Liver (tissue), 8 donors: ENCODE measurements at regions not wholly inside any gene's neighbourhood (a gene's known extent, or its start where the extent isn't known, plus 50 kb on each side); places are given as distances from the start of the nearest gene placed in this dataset.

Experiments used
- DNase-seq: peaks from one replicate; pipeline ENCODE4 v3.0.0-alpha.2; 2017; ENCODE audit warnings: low spot score
- H3K27ac ChIP-seq, 2 donors: one replicate each; pipeline ENCODE4 v1.7.0; 2013; ENCODE audit warnings: inconsistent platforms in 2 of 2, low read length in 2 of 2, control low read depth in 1 of 2, low read depth in 1 of 2, mild to moderate bottlenecking in 1 of 2
- H3K27me3 ChIP-seq, 4 donors: one replicate each; pipeline versions ENCODE4 v1.6.1 to v1.7.0; 2013; ENCODE audit warnings: low read length in 3 of 4, inconsistent platforms in 1 of 4, mild to moderate bottlenecking in 1 of 4, moderate library complexity in 1 of 4; ENCODE audit not compliant: control insufficient read depth in 4 of 4, insufficient read depth in 4 of 4
- H3K36me3 ChIP-seq, 4 donors: one replicate each; pipeline versions ENCODE4 v1.6.1 to v1.7.0; 2013; ENCODE audit warnings: low read length in 3 of 4, mild to moderate bottlenecking in 3 of 4, low read depth in 1 of 4, moderate library complexity in 1 of 4; ENCODE audit not compliant: control insufficient read depth in 4 of 4, insufficient read depth in 3 of 4
- H3K4me1 ChIP-seq, 4 donors: one replicate each; pipeline versions ENCODE4 v1.6.1 to v1.7.0; 2013; ENCODE audit warnings: low read length in 3 of 4, mild to moderate bottlenecking in 3 of 4, moderate library complexity in 1 of 4; ENCODE audit not compliant: control insufficient read depth in 4 of 4, insufficient read depth in 4 of 4
- H3K4me3 ChIP-seq, 3 donors: one replicate each; pipeline versions ENCODE4 v1.6.1 to v1.7.0; 2013; ENCODE audit warnings: low read length in 3 of 3, control low read depth in 1 of 3, low read depth in 1 of 3, mild to moderate bottlenecking in 1 of 3
- H3K9ac ChIP-seq, 2 donors: one replicate each; pipeline ENCODE4 v1.7.0; 2013; ENCODE audit warnings: low read length in 2 of 2, mild to moderate bottlenecking in 2 of 2, moderate library complexity in 2 of 2, control low read depth in 1 of 2, low read depth in 1 of 2
- H3K9me3 ChIP-seq, 4 donors: one replicate each; pipeline versions ENCODE4 v1.6.1 to v1.7.0; 2013; ENCODE audit warnings: low read length in 3 of 4; ENCODE audit not compliant: control insufficient read depth in 4 of 4
- EGR1 ChIP-seq, 2 donors: IDR thresholded peaks; 2 replicates each; pipeline ENCODE4 v1.6.1; 2016 to 2018; ENCODE audit warnings: antibody characterized with exemption in 2 of 2, low read depth in 2 of 2
- FOXA1 ChIP-seq: IDR thresholded peaks from 2 replicates; pipeline ENCODE4 v1.6.1; 2016; ENCODE audit warnings: antibody characterized with exemption
- FOXA2 ChIP-seq: IDR thresholded peaks from 2 replicates; pipeline ENCODE4 v1.6.1; 2016; ENCODE audit warnings: antibody characterized with exemption
- GABPA ChIP-seq, 2 donors: IDR thresholded peaks in 1 of 2; conservative IDR thresholded peaks in 1 of 2; 2 replicates each; pipeline ENCODE4 v1.6.1; 2016; ENCODE audit warnings: antibody characterized with exemption in 2 of 2, mild to moderate bottlenecking in 1 of 2, moderate library complexity in 1 of 2
- HNF4A ChIP-seq, 2 donors: conservative IDR thresholded peaks; 2 replicates each; pipeline ENCODE4 v1.6.1; 2016; ENCODE audit warnings: antibody characterized with exemption in 2 of 2, mild to moderate bottlenecking in 2 of 2
- HNF4G ChIP-seq: IDR thresholded peaks from 2 replicates; pipeline ENCODE4 v1.6.1; 2016; ENCODE audit warnings: antibody characterized with exemption
- JUND ChIP-seq, 2 donors: IDR thresholded peaks; 2 replicates each; pipeline ENCODE4 v1.6.1; 2016; ENCODE audit warnings: antibody characterized with exemption in 2 of 2
- MAX ChIP-seq: IDR thresholded peaks from 2 replicates; pipeline ENCODE4 v1.6.1; 2016; ENCODE audit warnings: antibody characterized with exemption
- NR2F2 ChIP-seq: IDR thresholded peaks from 2 replicates; pipeline ENCODE4 v1.6.1; 2016; ENCODE audit warnings: antibody characterized with exemption
- RAD21 ChIP-seq, 2 donors: IDR thresholded peaks; 2 replicates each; pipeline ENCODE4 v1.6.1; 2016; ENCODE audit warnings: antibody characterized with exemption in 2 of 2, mild to moderate bottlenecking in 2 of 2
- RXRA ChIP-seq, 2 donors: IDR thresholded peaks; 2 replicates each; pipeline ENCODE4 v1.6.1; 2017 to 2018; ENCODE audit warnings: antibody characterized with exemption in 2 of 2, mild to moderate bottlenecking in 1 of 2
- SP1 ChIP-seq: IDR thresholded peaks from 2 replicates; pipeline ENCODE4 v1.6.1; 2018; ENCODE audit warnings: antibody characterized with exemption, mild to moderate bottlenecking
- TAF1 ChIP-seq: conservative IDR thresholded peaks from 2 replicates; pipeline ENCODE4 v1.6.1; 2016; ENCODE audit warnings: antibody characterized with exemption, mild to moderate bottlenecking
- YY1 ChIP-seq: IDR thresholded peaks from 2 replicates; pipeline ENCODE4 v1.6.1; 2016; ENCODE audit warnings: antibody characterized with exemption, mild to moderate bottlenecking
- ZBTB33 ChIP-seq: IDR thresholded peaks from 2 replicates; pipeline ENCODE4 v1.6.1; 2016; ENCODE audit warnings: antibody characterized with exemption
- WGBS: extraction: QIAGEN DNeasy Blood & Tissue Kit; methylation state at CpG from one replicate; pipeline ENCODE4 v1.1.7; 2013; 5-methylcytosine and 5-hydroxymethylcytosine counted together
- TF ChIP-seq, protein P1 (sequence below): IDR thresholded peaks from 2 replicates; pipeline ENCODE4 v1.6.1; 2016; ENCODE audit warnings: antibody characterized with exemption, mild to moderate bottlenecking
- TF ChIP-seq, protein P2 (sequence below): fragments of 150-350 bp; IDR thresholded peaks from 2 replicates; pipeline ENCODE4 v1.5.1; 2017; ENCODE audit warnings: improper control_type of control experiment, low read depth, low read length; ENCODE audit not compliant: missing input control
- TF ChIP-seq, protein P3 (sequence below): IDR thresholded peaks from 2 replicates; pipeline ENCODE4 v1.6.1; 2016; ENCODE audit warnings: antibody characterized with exemption
- donor health status: healthy.
- donor health status: healthy.
- donor health status: healthy.
- donor health status: healthy.
- donor health status: healthy.

GRCh38 chr5:116970318-116970717 is 395.7 kb upstream of the SEMA6A start:
- Histone ChIP-seq H3K36me3 (no peaks in the 10 kb centered on the region), H3K27me3 (no peaks in the 10 kb centered on the region), H3K4me3 (no peak overlapping the region), H3K4me1 (no peaks in the 10 kb centered on the region), H3K9ac (no peak overlapping the region), H3K27ac (no peak overlapping the region), H3K9me3 (peaks cover 0 to 2% (median 0%) of the 10 kb centered on the region in 4 donors)
- WGBS: 35% methylated on average over 2 of the region's 2 CpGs
- no peak for DNase-seq
- TF ChIP-seq JUND (IDR thresholded peaks at IDR 0.05) (no peak), HNF4G (no peak), YY1 (no peak), MAX (no peak), SP1 (no peak), RXRA (IDR thresholded peaks at IDR 0.05) (no peak), RAD21 (IDR thresholded peaks at IDR 0.05) (no peak), EGR1 (IDR thresholded peaks at IDR 0.05; ENCODE audit: low read depth in 2 of 2) (no peak), FOXA2 (no peak), ZBTB33 (no peak), TAF1 (no peak), GABPA (IDR thresholded peaks at IDR 0.05 in 1 of 2, conservative IDR thresholded peaks at IDR 0.05 in 1 of 2) (no peak), HNF4A (conservative IDR thresholded peaks at IDR 0.05) (no peak), NR2F2 (no peak), FOXA1 (no peak)
- TF ChIP-seq, protein P1, sequence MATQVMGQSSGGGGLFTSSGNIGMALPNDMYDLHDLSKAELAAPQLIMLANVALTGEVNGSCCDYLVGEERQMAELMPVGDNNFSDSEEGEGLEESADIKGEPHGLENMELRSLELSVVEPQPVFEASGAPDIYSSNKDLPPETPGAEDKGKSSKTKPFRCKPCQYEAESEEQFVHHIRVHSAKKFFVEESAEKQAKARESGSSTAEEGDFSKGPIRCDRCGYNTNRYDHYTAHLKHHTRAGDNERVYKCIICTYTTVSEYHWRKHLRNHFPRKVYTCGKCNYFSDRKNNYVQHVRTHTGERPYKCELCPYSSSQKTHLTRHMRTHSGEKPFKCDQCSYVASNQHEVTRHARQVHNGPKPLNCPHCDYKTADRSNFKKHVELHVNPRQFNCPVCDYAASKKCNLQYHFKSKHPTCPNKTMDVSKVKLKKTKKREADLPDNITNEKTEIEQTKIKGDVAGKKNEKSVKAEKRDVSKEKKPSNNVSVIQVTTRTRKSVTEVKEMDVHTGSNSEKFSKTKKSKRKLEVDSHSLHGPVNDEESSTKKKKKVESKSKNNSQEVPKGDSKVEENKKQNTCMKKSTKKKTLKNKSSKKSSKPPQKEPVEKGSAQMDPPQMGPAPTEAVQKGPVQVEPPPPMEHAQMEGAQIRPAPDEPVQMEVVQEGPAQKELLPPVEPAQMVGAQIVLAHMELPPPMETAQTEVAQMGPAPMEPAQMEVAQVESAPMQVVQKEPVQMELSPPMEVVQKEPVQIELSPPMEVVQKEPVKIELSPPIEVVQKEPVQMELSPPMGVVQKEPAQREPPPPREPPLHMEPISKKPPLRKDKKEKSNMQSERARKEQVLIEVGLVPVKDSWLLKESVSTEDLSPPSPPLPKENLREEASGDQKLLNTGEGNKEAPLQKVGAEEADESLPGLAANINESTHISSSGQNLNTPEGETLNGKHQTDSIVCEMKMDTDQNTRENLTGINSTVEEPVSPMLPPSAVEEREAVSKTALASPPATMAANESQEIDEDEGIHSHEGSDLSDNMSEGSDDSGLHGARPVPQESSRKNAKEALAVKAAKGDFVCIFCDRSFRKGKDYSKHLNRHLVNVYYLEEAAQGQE: no peak
- TF ChIP-seq, protein P2, sequence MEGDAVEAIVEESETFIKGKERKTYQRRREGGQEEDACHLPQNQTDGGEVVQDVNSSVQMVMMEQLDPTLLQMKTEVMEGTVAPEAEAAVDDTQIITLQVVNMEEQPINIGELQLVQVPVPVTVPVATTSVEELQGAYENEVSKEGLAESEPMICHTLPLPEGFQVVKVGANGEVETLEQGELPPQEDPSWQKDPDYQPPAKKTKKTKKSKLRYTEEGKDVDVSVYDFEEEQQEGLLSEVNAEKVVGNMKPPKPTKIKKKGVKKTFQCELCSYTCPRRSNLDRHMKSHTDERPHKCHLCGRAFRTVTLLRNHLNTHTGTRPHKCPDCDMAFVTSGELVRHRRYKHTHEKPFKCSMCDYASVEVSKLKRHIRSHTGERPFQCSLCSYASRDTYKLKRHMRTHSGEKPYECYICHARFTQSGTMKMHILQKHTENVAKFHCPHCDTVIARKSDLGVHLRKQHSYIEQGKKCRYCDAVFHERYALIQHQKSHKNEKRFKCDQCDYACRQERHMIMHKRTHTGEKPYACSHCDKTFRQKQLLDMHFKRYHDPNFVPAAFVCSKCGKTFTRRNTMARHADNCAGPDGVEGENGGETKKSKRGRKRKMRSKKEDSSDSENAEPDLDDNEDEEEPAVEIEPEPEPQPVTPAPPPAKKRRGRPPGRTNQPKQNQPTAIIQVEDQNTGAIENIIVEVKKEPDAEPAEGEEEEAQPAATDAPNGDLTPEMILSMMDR: no peak
- TF ChIP-seq, protein P3, sequence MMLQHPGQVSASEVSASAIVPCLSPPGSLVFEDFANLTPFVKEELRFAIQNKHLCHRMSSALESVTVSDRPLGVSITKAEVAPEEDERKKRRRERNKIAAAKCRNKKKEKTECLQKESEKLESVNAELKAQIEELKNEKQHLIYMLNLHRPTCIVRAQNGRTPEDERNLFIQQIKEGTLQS: no peak

DNA sequence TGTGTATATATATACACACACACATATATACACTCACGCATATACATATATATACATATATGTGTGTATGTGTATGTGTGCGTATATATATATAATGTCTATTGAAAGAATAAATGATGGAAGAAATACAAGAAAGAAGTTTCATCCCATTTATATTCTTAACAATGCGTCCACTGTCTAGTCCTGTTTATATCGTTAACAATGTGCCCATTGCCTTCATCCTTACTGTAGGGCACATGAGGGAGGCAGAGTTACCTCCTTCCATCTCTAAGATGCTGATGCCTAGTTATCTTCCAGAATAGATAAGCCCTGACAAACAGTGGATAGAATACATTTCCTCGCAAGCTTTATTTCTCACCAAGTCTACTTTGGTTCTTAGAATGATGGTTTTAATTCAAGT is 389.8 kb upstream of the SEMA6A start:
- Histone ChIP-seq H3K27me3 (no peaks in the 10 kb centered on the region), H3K4me1 (no peaks in the 10 kb centered on the region), H3K36me3 (no peaks in the 10 kb centered on the region), H3K9ac (no peak overlapping the region), H3K9me3 (no peaks in the 10 kb centered on the region), H3K4me3 (no peak overlapping the region), H3K27ac (no peak overlapping the region)
- no peak for DNase-seq
- 87% methylated on average over 5 of the region's 5 CpGs for WGBS
- no peak for TF ChIP-seq SP1
- no peak for TF ChIP-seq HNF4A (conservative IDR thresholded peaks at IDR 0.05)
- no peak for TF ChIP-seq HNF4G
- no peak for TF ChIP-seq TAF1
- TF ChIP-seq ZBTB33: no peak
- no peak for TF ChIP-seq MAX
- TF ChIP-seq FOXA2: no peak
- TF ChIP-seq JUND (IDR thresholded peaks at IDR 0.05): no peak
- TF ChIP-seq RXRA (IDR thresholded peaks at IDR 0.05): no peak
- TF ChIP-seq, protein P2: no peak
- no peak for TF ChIP-seq GABPA (IDR thresholded peaks at IDR 0.05 in 1 of 2, conservative IDR thresholded peaks at IDR 0.05 in 1 of 2)
- TF ChIP-seq, protein P3: no peak
- no peak for TF ChIP-seq EGR1 (IDR thresholded peaks at IDR 0.05; ENCODE audit: low read depth in 2 of 2)
- TF ChIP-seq NR2F2: no peak
